Epithelial cell of esophagus (primary cell): ENCODE measurements at regions not wholly inside any gene's neighbourhood (a gene's known extent, or its start where the extent isn't known, plus 50 kb on each side); places are given as distances from the start of the nearest gene placed in this dataset.
A peak's percentile ranks its signal among the peaks of the same experiment; 100 is the strongest.

Source experiments
- DNase-seq: peaks from one replicate; pipeline ENCODE4 v3.0.0; 2010; ENCODE audit warnings: low read depth
- H3K4me3 ChIP-seq: 2 replicates; pipeline ENCODE4 v1.5.1; 2011; ENCODE audit warnings: mild to moderate bottlenecking, low read length, control low read depth
- CTCF ChIP-seq: IDR thresholded peaks from 2 replicates; pipeline ENCODE4 v1.5.1; 2011; ENCODE audit warnings: low read depth, mild to moderate bottlenecking, low read length, control low read depth, inconsistent platforms; ENCODE audit not compliant: insufficient read depth; ENCODE audit errors: missing control alignments

GRCh38 chr1:238628110-238628509 lies 737.4 kb upstream of the ZP4 start:
- TF ChIP-seq CTCF, result no peak
- DNase-seq, result peak; percentile 36
- no peak overlapping the region for H3K4me3 ChIP-seq

- no peak for DNase-seq
These were observed 734.1 kb upstream of the ZP4 start for GRCh38 chr1:238624776-238625175.

GRCh38 chr1:238621405-238621804 lies 730.7 kb upstream of the ZP4 start:
- no peak overlapping the region for H3K4me3 ChIP-seq
- DNase-seq, result no peak
- TF ChIP-seq CTCF, result no peak

More at GRCh38 chr1:238624776-238625175, 734.1 kb upstream of the ZP4 start:
- no peak overlapping the region for H3K4me3 ChIP-seq
- no peak for TF ChIP-seq CTCF

GRCh38 chr1:238619652-238620051 lies 728.9 kb upstream of the ZP4 start:
- no peak overlapping the region for H3K4me3 ChIP-seq
- TF ChIP-seq CTCF, result no peak
- peak; percentile 21 for DNase-seq

GRCh38 chr1:238611406-238611805 lies 720.7 kb upstream of the ZP4 start:
- H3K4me3 ChIP-seq, result no peak overlapping the region
- no peak for DNase-seq
- no peak for TF ChIP-seq CTCF

GRCh38 chr1:238608144-238608543 lies 717.4 kb upstream of the ZP4 start:
- no peak for DNase-seq

GRCh38 chr1:238606896-238607295 lies 716.2 kb upstream of the ZP4 start:
- H3K4me3 ChIP-seq, result no peak overlapping the region
- peak; percentile 84 for DNase-seq
- TF ChIP-seq CTCF, result no peak

More at GRCh38 chr1:238608144-238608543, 717.4 kb upstream of the ZP4 start:
- no peak overlapping the region for H3K4me3 ChIP-seq
- TF ChIP-seq CTCF, result no peak
